ENCODE measurements at regions not wholly inside any gene's neighbourhood (a gene's known extent, or its start where the extent isn't known, plus 50 kb on each side); places are given as distances from the start of the nearest gene placed in this dataset.

- Mint-ChIP-seq H3K9me3 (peaks cover 91% of the 10 kb centered on the region), H3K27ac (no peak overlapping the region), H3K36me3 (ENCODE audit: low read depth) (peaks cover 2% of the 10 kb centered on the region), H3K4me1 (no peaks in the 10 kb centered on the region), H3K4me3 (no peak overlapping the region), H3K27me3 (ENCODE audit: insufficient read depth) (peaks cover 5% of the 10 kb centered on the region)
- Histone ChIP-seq H3K36me3 (ENCODE audit: control insufficient read depth, insufficient read depth, low read length) (no peaks in the 10 kb centered on the region), H3K27ac (ENCODE audit: low read depth, low read length) (no peak overlapping the region), H3K9me3 (ENCODE audit: control insufficient read depth, low read length) (peaks cover 4% of the 10 kb centered on the region), H3K4me1 (ENCODE audit: control insufficient read depth, insufficient read depth, low read length) (no peaks in the 10 kb centered on the region), H3K4me3 (ENCODE audit: low read length) (no peak overlapping the region), H3K9ac (ENCODE audit: extremely low read depth, low read length, poor library complexity, severe bottlenecking) (no peak overlapping the region), H3K27me3 (ENCODE audit: control insufficient read depth, insufficient read depth, low read length, poor library complexity, severe bottlenecking) (peaks cover 13% of the 10 kb centered on the region)
- TF ChIP-seq CTCF (conservative IDR thresholded peaks at IDR 0.05): no peak
- DNase-seq: no peak
- WGBS, 2 experiments (ENCODE audit: insufficient coverage in 1 of 2, insufficient read length in 1 of 2): 81% methylated on average over 4 of the region's 4 CpGs; no CpG with 5 or more reads in 1 of the 2 experiments
These were observed 282.0 kb downstream of the FAM72C start for GRCh38 chr1:143689781-143690180.

- no peaks in the 10 kb centered on the region for H3K4me1 ChIP-seq (ENCODE audit: control insufficient read depth, insufficient read depth, low read length)
- 85 to 87% methylated on average over 14 of the region's 14 CpGs for WGBS, 2 experiments (ENCODE audit: insufficient coverage in 1 of 2, insufficient read length in 1 of 2)
- no peaks in the 10 kb centered on the region for H3K27me3 ChIP-seq (ENCODE audit: control insufficient read depth, insufficient read depth, low read length, poor library complexity, severe bottlenecking)
- H3K36me3 ChIP-seq (ENCODE audit: control insufficient read depth, insufficient read depth, low read length): no peaks in the 10 kb centered on the region
- Mint-ChIP-seq H3K4me3 (no peak overlapping the region), H3K9me3 (peaks cover 92% of the 10 kb centered on the region), H3K36me3 (ENCODE audit: low read depth) (peaks cover under 1% of the 10 kb centered on the region), H3K27me3 (ENCODE audit: insufficient read depth) (peaks cover under 1% of the 10 kb centered on the region), H3K4me1 (no peaks in the 10 kb centered on the region), H3K27ac (no peak overlapping the region)
- H3K27ac ChIP-seq (ENCODE audit: low read depth, low read length): no peak overlapping the region
- H3K4me3 ChIP-seq (ENCODE audit: low read length): no peak overlapping the region
- H3K9me3 ChIP-seq (ENCODE audit: control insufficient read depth, low read length): peaks cover 23% of the 10 kb centered on the region
- no peak for DNase-seq
- no peak overlapping the region for H3K9ac ChIP-seq (ENCODE audit: extremely low read depth, low read length, poor library complexity, severe bottlenecking)
- TF ChIP-seq CTCF (conservative IDR thresholded peaks at IDR 0.05): no peak
These were observed 291.5 kb downstream of the FAM72C start for GRCh38 chr1:143680304-143680703.

GRCh38 chr1:143672983-143673382 is 298.8 kb downstream of the FAM72C start:
- H3K9me3 ChIP-seq (ENCODE audit: control insufficient read depth, low read length): peaks cover 19% of the 10 kb centered on the region
- Mint-ChIP-seq H3K9me3 (peaks cover 89% of the 10 kb centered on the region), H3K27me3 (ENCODE audit: insufficient read depth) (no peaks in the 10 kb centered on the region)

More at GRCh38 chr1:143672983-143673382, 298.8 kb downstream of the FAM72C start:
- Histone ChIP-seq H3K9ac (ENCODE audit: extremely low read depth, low read length, poor library complexity, severe bottlenecking) (no peak overlapping the region), H3K27me3 (ENCODE audit: control insufficient read depth, insufficient read depth, low read length, poor library complexity, severe bottlenecking) (no peaks in the 10 kb centered on the region), H3K27ac (ENCODE audit: low read depth, low read length) (no peak overlapping the region), H3K36me3 (ENCODE audit: control insufficient read depth, insufficient read depth, low read length) (no peaks in the 10 kb centered on the region), H3K4me1 (ENCODE audit: control insufficient read depth, insufficient read depth, low read length) (no peaks in the 10 kb centered on the region), H3K4me3 (ENCODE audit: low read length) (no peak overlapping the region)
- DNase-seq: no peak
- TF ChIP-seq CTCF (conservative IDR thresholded peaks at IDR 0.05): no peak
- Mint-ChIP-seq H3K4me1 (no peaks in the 10 kb centered on the region), H3K4me3 (no peak overlapping the region), H3K27ac (no peak overlapping the region), H3K36me3 (ENCODE audit: low read depth) (no peaks in the 10 kb centered on the region)
- 70% methylated on average over 1 to 2 of the region's 2 CpGs for WGBS, 2 experiments (ENCODE audit: insufficient coverage in 1 of 2, insufficient read length in 1 of 2)
